Transverse colon (tissue), 4 donors: ENCODE measurements at regions not wholly inside any gene's neighbourhood (a gene's known extent, or its start where the extent isn't known, plus 50 kb on each side); places are given as distances from the start of the nearest gene placed in this dataset.
"Not testable (repeated sequence)": the region's sequence is repeated elsewhere in the genome, so short reads cannot be mapped to it uniquely, and the experiment has no call there.

ENCODE experiments used
- POLR2AphosphoS5 ChIP-seq, 3 donors: sonication (generic); formaldehyde crosslinking; IDR thresholded peaks; one replicate each; pipeline ENCODE4 v1.6.1; 2016; ENCODE audit warnings: antibody characterized with exemption in 3 of 3
- TF ChIP-seq, protein P1 (sequence below), 5 experiments: fragments of 200-600 bp in 3 of 5; fragments of 450-650 bp in 2 of 5; sonication (generic) in 3 of 5; IDR thresholded peaks; 1 replicate in 2 of 5; 2 replicates in 3 of 5; pipeline ENCODE4 v1.5.1; 2016 to 2017; ENCODE audit warnings: antibody characterized with exemption in 5 of 5, inconsistent platforms in 3 of 5, mild to moderate bottlenecking in 2 of 5, moderate library complexity in 1 of 5

DNA sequence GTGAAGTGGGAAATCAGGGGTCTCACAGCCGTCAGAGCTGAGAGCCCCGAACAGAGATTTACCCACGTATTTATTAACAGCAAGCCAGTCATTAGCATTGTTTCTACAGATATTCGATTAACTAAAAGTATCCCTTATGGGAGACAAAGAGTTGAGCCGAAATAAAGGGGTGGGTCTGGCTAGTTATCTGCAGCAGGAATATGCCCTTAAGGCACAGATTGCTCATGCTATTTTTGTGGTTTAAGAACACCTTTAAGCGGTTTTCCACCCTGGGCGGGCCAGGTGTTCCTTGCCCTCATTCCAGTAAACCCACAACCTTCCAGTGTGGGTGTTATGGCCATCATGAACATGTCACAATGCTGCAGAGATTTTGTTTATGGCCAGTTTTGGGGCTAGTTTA lies 1012.9 kb downstream of the DIPK2A start:
- TF ChIP-seq, protein P1, sequence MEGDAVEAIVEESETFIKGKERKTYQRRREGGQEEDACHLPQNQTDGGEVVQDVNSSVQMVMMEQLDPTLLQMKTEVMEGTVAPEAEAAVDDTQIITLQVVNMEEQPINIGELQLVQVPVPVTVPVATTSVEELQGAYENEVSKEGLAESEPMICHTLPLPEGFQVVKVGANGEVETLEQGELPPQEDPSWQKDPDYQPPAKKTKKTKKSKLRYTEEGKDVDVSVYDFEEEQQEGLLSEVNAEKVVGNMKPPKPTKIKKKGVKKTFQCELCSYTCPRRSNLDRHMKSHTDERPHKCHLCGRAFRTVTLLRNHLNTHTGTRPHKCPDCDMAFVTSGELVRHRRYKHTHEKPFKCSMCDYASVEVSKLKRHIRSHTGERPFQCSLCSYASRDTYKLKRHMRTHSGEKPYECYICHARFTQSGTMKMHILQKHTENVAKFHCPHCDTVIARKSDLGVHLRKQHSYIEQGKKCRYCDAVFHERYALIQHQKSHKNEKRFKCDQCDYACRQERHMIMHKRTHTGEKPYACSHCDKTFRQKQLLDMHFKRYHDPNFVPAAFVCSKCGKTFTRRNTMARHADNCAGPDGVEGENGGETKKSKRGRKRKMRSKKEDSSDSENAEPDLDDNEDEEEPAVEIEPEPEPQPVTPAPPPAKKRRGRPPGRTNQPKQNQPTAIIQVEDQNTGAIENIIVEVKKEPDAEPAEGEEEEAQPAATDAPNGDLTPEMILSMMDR (IDR thresholded peaks at IDR 0.05): not testable (repeated sequence)
- TF ChIP-seq POLR2AphosphoS5 (IDR thresholded peaks at IDR 0.05): not testable (repeated sequence)
